ENCODE measurements at regions not wholly inside any gene's neighbourhood (a gene's known extent, or its start where the extent isn't known, plus 50 kb on each side); places are given as distances from the start of the nearest gene placed in this dataset.
"Not testable (repeated sequence)": the region's sequence is repeated elsewhere in the genome, so short reads cannot be mapped to it uniquely, and the experiment has no call there.

DNA sequence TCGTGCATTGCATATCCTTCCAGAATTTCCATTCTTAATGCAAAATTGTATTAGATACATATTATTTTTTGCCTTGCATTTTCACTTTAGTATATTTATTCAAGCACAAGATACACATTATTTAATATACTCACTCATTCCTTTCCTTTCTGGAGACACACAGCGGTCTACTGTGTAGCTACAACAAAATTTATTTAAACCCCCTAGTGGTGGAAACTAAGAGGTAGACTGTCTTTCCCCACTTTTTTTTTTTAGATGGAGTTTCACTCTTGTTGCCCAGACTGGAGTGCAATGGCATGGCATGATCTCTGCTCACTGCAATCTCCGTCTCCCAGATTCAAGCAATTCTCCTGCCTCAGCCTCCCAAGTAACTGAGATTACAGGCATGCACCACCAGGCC is 2040.3 kb upstream of the PCDH20 start:
- peak; percentile 62 for ATAC-seq
- TF ChIP-seq TOX (CRISPR knock-in tag; IDR thresholded peaks at IDR 0.05; ENCODE audit: borderline replicate concordance) (no peak), CSDC2 (CRISPR knock-in tag; IDR thresholded peaks at IDR 0.05) (no peak), ARNTL (CRISPR knock-in tag; IDR thresholded peaks at IDR 0.05; ENCODE audit: borderline replicate concordance, low read depth) (no peak)

DNA sequence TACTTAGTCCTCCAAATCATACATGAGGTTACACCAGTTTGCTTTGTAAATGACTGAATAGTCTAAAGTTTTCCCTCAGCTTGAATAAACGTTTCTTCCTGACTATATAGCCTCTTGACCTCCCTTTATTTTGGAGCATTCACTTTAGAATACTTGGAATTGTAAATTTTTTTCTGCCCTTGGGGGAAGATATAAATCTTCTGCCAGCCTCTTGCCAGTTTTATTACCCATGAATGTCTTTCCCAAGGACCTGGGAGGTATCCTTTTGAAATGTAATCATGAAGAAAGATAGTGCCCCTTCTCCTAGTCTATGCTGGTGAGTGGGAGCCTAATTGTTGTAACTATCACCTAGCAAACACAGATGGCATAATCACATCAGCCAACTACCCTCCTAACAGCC is 2033.9 kb upstream of the PCDH20 start:
- TF ChIP-seq ISL1 (CRISPR knock-in tag; IDR thresholded peaks at IDR 0.05) (peak; percentile 22; the same call in 1 of the 2 replicates), ARNTL (CRISPR knock-in tag; IDR thresholded peaks at IDR 0.05; ENCODE audit: borderline replicate concordance, low read depth) (no peak), BACH2 (CRISPR knock-in tag; IDR thresholded peaks at IDR 0.05; ENCODE audit: borderline replicate concordance) (no peak), CSRNP3 (CRISPR knock-in tag; IDR thresholded peaks at IDR 0.05) (no peak), CSDC2 (CRISPR knock-in tag; IDR thresholded peaks at IDR 0.05) (no peak)
- no peak for ATAC-seq

GRCh38 chr13:63448692-63449091 is 2033.0 kb upstream of the PCDH20 start:
- no peak for ATAC-seq
- TF ChIP-seq ZNF8 (CRISPR knock-in tag; IDR thresholded peaks at IDR 0.05): no peak
- peak; percentile 79 for TF ChIP-seq ISL1 (CRISPR knock-in tag; IDR thresholded peaks at IDR 0.05)
- 0 out of 2 replicates have a peak, but pooled peaks have one; percentile 55 for TF ChIP-seq CREB5 (CRISPR knock-in tag; IDR thresholded peaks at IDR 0.05; ENCODE audit: low read depth)
- no peak for TF ChIP-seq OSR1 (CRISPR knock-in tag; IDR thresholded peaks at IDR 0.05)
- TF ChIP-seq TOX (CRISPR knock-in tag; IDR thresholded peaks at IDR 0.05; ENCODE audit: borderline replicate concordance): no peak
- TF ChIP-seq ESRRG (CRISPR knock-in tag; IDR thresholded peaks at IDR 0.05): no peak
- TF ChIP-seq, protein P1, sequence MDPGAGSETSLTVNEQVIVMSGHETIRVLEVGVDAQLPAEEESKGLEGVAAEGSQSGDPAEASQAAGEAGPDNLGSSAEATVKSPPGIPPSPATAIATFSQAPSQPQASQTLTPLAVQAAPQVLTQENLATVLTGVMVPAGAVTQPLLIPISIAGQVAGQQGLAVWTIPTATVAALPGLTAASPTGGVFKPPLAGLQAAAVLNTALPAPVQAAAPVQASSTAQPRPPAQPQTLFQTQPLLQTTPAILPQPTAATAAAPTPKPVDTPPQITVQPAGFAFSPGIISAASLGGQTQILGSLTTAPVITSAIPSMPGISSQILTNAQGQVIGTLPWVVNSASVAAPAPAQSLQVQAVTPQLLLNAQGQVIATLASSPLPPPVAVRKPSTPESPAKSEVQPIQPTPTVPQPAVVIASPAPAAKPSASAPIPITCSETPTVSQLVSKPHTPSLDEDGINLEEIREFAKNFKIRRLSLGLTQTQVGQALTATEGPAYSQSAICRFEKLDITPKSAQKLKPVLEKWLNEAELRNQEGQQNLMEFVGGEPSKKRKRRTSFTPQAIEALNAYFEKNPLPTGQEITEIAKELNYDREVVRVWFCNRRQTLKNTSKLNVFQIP (CRISPR knock-in tag; IDR thresholded peaks at IDR 0.05; ENCODE audit: borderline replicate concordance, low read depth): no peak

GRCh38 chr13:63446329-63446728 is 2030.7 kb upstream of the PCDH20 start:
- TF ChIP-seq TOX (CRISPR knock-in tag; IDR thresholded peaks at IDR 0.05; ENCODE audit: borderline replicate concordance) (no peak), RARB (CRISPR knock-in tag; IDR thresholded peaks at IDR 0.05) (no peak), ZNF565 (CRISPR knock-in tag; conservative IDR thresholded peaks at IDR 0.05; ENCODE audit: low read depth) (no peak), ZNF70 (CRISPR knock-in tag; IDR thresholded peaks at IDR 0.05) (no peak)
- TF ChIP-seq, protein P2, sequence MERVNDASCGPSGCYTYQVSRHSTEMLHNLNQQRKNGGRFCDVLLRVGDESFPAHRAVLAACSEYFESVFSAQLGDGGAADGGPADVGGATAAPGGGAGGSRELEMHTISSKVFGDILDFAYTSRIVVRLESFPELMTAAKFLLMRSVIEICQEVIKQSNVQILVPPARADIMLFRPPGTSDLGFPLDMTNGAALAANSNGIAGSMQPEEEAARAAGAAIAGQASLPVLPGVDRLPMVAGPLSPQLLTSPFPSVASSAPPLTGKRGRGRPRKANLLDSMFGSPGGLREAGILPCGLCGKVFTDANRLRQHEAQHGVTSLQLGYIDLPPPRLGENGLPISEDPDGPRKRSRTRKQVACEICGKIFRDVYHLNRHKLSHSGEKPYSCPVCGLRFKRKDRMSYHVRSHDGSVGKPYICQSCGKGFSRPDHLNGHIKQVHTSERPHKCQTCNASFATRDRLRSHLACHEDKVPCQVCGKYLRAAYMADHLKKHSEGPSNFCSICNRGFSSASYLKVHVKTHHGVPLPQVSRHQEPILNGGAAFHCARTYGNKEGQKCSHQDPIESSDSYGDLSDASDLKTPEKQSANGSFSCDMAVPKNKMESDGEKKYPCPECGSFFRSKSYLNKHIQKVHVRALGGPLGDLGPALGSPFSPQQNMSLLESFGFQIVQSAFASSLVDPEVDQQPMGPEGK (CRISPR knock-in tag; IDR thresholded peaks at IDR 0.05; ENCODE audit: borderline replicate concordance): no peak
- no peak for ATAC-seq

DNA sequence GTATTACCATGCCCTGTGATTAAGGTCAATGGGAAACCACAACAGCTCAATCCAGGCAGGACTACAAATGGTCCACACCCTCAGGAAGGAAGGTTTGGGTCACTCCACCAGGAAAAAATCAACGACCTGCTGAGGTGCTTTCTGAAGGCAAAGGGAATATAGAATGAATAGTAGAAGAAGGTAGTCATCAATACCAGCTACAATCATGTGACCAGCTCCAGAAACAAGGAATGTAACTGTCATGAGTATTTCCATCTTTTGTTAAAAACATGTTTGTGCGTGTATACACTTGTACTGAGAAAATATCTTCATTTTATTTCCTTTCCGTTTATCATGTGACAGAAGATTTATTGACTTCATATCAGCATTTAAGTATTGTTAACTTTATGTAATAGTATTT is 2028.6 kb upstream of the PCDH20 start:
- ATAC-seq: not testable (repeated sequence)

GRCh38 chr13:63438951-63439350 is 2023.3 kb upstream of the PCDH20 start:
- ATAC-seq: no peak
- TF ChIP-seq PPARA (CRISPR knock-in tag; IDR thresholded peaks at IDR 0.05; ENCODE audit: borderline replicate concordance) (no peak), ZNF565 (CRISPR knock-in tag; conservative IDR thresholded peaks at IDR 0.05; ENCODE audit: low read depth) (no peak), TOX (CRISPR knock-in tag; IDR thresholded peaks at IDR 0.05; ENCODE audit: borderline replicate concordance) (no peak), ZFP3 (CRISPR knock-in tag; IDR thresholded peaks at IDR 0.05) (no peak), CREB5 (CRISPR knock-in tag; IDR thresholded peaks at IDR 0.05; ENCODE audit: low read depth) (no peak), ISL1 (CRISPR knock-in tag; IDR thresholded peaks at IDR 0.05) (no peak), ARNTL (CRISPR knock-in tag; IDR thresholded peaks at IDR 0.05; ENCODE audit: borderline replicate concordance, low read depth) (no peak), ZNF8 (CRISPR knock-in tag; IDR thresholded peaks at IDR 0.05) (no peak), OSR1 (CRISPR knock-in tag; IDR thresholded peaks at IDR 0.05) (no peak), CSRNP3 (CRISPR knock-in tag; IDR thresholded peaks at IDR 0.05) (no peak)
- TF ChIP-seq, protein P1 (CRISPR knock-in tag; IDR thresholded peaks at IDR 0.05; ENCODE audit: borderline replicate concordance, low read depth): no peak
- TF ChIP-seq, protein P2 (CRISPR knock-in tag; IDR thresholded peaks at IDR 0.05; ENCODE audit: borderline replicate concordance): no peak
